ENCODE measurements at regions not wholly inside any gene's neighbourhood (a gene's known extent, or its start where the extent isn't known, plus 50 kb on each side); places are given as distances from the start of the nearest gene placed in this dataset.

GRCh38 chrX:99857455-99857854 is 552.6 kb downstream of the PCDH19 start:
- Mint-ChIP-seq H3K27me3 (ENCODE audit: unreplicated experiment) (peaks cover 2% of the 10 kb centered on the region), H3K36me3 (ENCODE audit: unreplicated experiment) (no peaks in the 10 kb centered on the region), H3K4me1 (ENCODE audit: low read depth, unreplicated experiment) (no peaks in the 10 kb centered on the region), H3K9me3 (ENCODE audit: unreplicated experiment) (no peaks in the 10 kb centered on the region), H3K4me3 (ENCODE audit: unreplicated experiment) (no peak overlapping the region), H3K27ac (ENCODE audit: unreplicated experiment) (no peak overlapping the region)
- DNase-seq = no peak
- TF ChIP-seq CTCF (IDR thresholded peaks at IDR 0.05; ENCODE audit: partially characterized antibody, unreplicated experiment) = peak; percentile 66

GRCh38 chrX:99833821-99834220 is 576.3 kb downstream of the PCDH19 start:
- Mint-ChIP-seq H3K4me1 (ENCODE audit: low read depth, unreplicated experiment) (no peaks in the 10 kb centered on the region), H3K4me3 (ENCODE audit: unreplicated experiment) (no peak overlapping the region), H3K27ac (ENCODE audit: unreplicated experiment) (no peak overlapping the region), H3K9me3 (ENCODE audit: unreplicated experiment) (peaks cover 11% of the 10 kb centered on the region), H3K36me3 (ENCODE audit: unreplicated experiment) (no peaks in the 10 kb centered on the region), H3K27me3 (ENCODE audit: unreplicated experiment) (no peaks in the 10 kb centered on the region)
- no peak for DNase-seq
- no peak for TF ChIP-seq CTCF (IDR thresholded peaks at IDR 0.05; ENCODE audit: partially characterized antibody, unreplicated experiment)

DNA sequence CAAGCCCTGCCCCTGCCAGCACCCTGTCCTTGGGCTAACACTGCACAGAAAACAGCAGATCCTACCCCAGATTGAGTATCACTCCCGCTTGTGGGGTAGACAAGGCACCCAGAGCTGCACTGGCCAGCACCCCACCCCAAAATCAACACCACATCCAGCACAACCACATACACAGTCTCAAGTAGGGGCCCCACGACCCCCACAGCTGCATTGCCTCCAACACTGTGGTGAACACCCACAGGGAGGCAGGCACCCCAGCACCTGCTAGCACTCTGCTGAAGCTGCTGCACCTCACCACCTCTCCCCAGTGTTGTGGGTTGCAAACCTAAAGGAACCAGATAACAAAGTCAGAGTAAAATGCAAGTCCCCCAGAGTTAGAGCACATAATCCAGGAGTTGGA is 589.9 kb downstream of the PCDH19 start:
- no peaks in the 10 kb centered on the region for H3K9me3 Mint-ChIP-seq (ENCODE audit: unreplicated experiment)
- no peak for DNase-seq
- H3K36me3 Mint-ChIP-seq (ENCODE audit: unreplicated experiment) = no peaks in the 10 kb centered on the region
- no peak for TF ChIP-seq CTCF (IDR thresholded peaks at IDR 0.05; ENCODE audit: partially characterized antibody, unreplicated experiment)
- H3K27ac Mint-ChIP-seq (ENCODE audit: unreplicated experiment) = no peak overlapping the region
- no peak overlapping the region for H3K4me3 Mint-ChIP-seq (ENCODE audit: unreplicated experiment)
- H3K4me1 Mint-ChIP-seq (ENCODE audit: low read depth, unreplicated experiment) = no peaks in the 10 kb centered on the region
- H3K27me3 Mint-ChIP-seq (ENCODE audit: unreplicated experiment) = no peaks in the 10 kb centered on the region

DNA sequence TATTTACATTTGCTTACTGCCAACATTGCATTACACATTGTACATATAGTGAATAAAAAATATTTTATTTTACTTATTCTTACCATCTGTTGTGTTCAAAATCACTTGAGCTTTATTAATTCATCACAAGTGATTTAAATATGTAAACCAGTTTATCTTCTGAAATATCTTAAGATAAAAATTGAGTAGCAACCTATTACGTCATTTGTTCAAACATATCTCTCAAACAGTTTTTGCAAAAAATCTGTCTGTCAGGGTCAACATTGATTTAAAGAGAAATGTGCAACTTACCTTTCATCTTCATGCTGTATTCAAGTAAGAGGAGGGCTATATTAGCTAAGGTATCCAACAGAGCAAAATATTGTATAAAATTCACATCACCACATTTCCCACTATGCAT is 610.1 kb downstream of the PCDH19 start:
- H3K27ac Mint-ChIP-seq (ENCODE audit: unreplicated experiment) = no peak overlapping the region
- H3K4me3 Mint-ChIP-seq (ENCODE audit: unreplicated experiment) = no peak overlapping the region
- no peaks in the 10 kb centered on the region for H3K4me1 Mint-ChIP-seq (ENCODE audit: low read depth, unreplicated experiment)
- no peaks in the 10 kb centered on the region for H3K36me3 Mint-ChIP-seq (ENCODE audit: unreplicated experiment)
- H3K27me3 Mint-ChIP-seq (ENCODE audit: unreplicated experiment) = no peaks in the 10 kb centered on the region
- H3K9me3 Mint-ChIP-seq (ENCODE audit: unreplicated experiment) = no peaks in the 10 kb centered on the region
- no peak for DNase-seq
- TF ChIP-seq CTCF (IDR thresholded peaks at IDR 0.05; ENCODE audit: partially characterized antibody, unreplicated experiment) = no peak

DNA sequence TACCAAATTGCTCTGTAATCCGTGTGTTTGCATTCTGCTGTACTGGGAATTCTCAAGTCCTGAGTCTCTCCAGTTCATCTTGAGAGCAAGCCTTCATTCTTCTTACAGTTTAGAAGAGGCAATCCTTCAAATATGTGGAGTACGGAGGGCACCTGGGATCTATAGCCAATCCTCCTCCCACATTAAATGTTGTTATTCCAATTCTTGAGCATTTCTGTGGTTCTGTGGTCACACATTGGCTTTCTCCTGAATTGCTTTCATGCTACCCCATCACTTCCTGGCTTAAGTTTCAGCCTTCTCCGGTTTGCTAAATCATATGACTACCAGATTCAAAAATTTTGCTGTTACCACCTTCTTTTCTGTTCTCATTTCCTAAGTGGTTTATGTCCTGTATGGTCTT is 611.1 kb downstream of the PCDH19 start:
- H3K4me3 Mint-ChIP-seq (ENCODE audit: unreplicated experiment) = no peak overlapping the region
- H3K36me3 Mint-ChIP-seq (ENCODE audit: unreplicated experiment) = no peaks in the 10 kb centered on the region
- H3K4me1 Mint-ChIP-seq (ENCODE audit: low read depth, unreplicated experiment) = no peaks in the 10 kb centered on the region
- peaks cover 1% of the 10 kb centered on the region for H3K9me3 Mint-ChIP-seq (ENCODE audit: unreplicated experiment)
- H3K27ac Mint-ChIP-seq (ENCODE audit: unreplicated experiment) = no peak overlapping the region
- no peaks in the 10 kb centered on the region for H3K27me3 Mint-ChIP-seq (ENCODE audit: unreplicated experiment)
- no peak for TF ChIP-seq CTCF (IDR thresholded peaks at IDR 0.05; ENCODE audit: partially characterized antibody, unreplicated experiment)
- DNase-seq = no peak
